Neural cell (in vitro differentiated cells): ENCODE measurements at regions not wholly inside any gene's neighbourhood (a gene's known extent, or its start where the extent isn't known, plus 50 kb on each side); places are given as distances from the start of the nearest gene placed in this dataset.

ENCODE experiments used
- EP300 ChIP-seq: fragments of 450-650 bp; conservative IDR thresholded peaks from 2 replicates; pipeline ENCODE4 v1.6.1; 2014; ENCODE audit warnings: antibody characterized with exemption, mild to moderate bottlenecking, moderate library complexity; ENCODE audit not compliant: poor library complexity, severe bottlenecking
- EZH2 ChIP-seq: fragments of 200-600, 300-800 bp; shearing (Covaris generic), sonication (generic); IDR thresholded peaks from 2 replicates; pipeline ENCODE4 v1.6.1; 2014; ENCODE audit warnings: antibody characterized with exemption, low read length, borderline replicate concordance, mild to moderate bottlenecking; ENCODE audit not compliant: insufficient read depth, poor library complexity, severe bottlenecking
- MXI1 ChIP-seq: fragments of 450-650 bp; conservative IDR thresholded peaks from 2 replicates; pipeline ENCODE4 v1.6.1; 2014; ENCODE audit warnings: antibody characterized with exemption, mild to moderate bottlenecking; ENCODE audit not compliant: poor library complexity, severe bottlenecking
- POLR2AphosphoS5 ChIP-seq: IDR thresholded peaks from 2 replicates; pipeline ENCODE4 v1.6.1; 2012
- SMC3 ChIP-seq: fragments of 450-650 bp; conservative IDR thresholded peaks from 2 replicates; pipeline ENCODE4 v1.6.1; 2014; ENCODE audit warnings: antibody characterized with exemption, mild to moderate bottlenecking, moderate library complexity; ENCODE audit not compliant: poor library complexity
- TF ChIP-seq, protein P1 (sequence below): fragments of 450-650 bp; IDR thresholded peaks from 2 replicates; pipeline ENCODE4 v1.5.1; 2014; ENCODE audit warnings: antibody characterized with exemption, mild to moderate bottlenecking, moderate library complexity; ENCODE audit not compliant: poor library complexity, severe bottlenecking
- TF ChIP-seq, protein P2 (sequence below): IDR thresholded peaks from 2 replicates; pipeline ENCODE4 v1.6.1; 2012; ENCODE audit warnings: borderline replicate concordance

GRCh38 chr16:24482681-24483202 is 56.6 kb upstream of the RBBP6 start:
- TF ChIP-seq, protein P1, sequence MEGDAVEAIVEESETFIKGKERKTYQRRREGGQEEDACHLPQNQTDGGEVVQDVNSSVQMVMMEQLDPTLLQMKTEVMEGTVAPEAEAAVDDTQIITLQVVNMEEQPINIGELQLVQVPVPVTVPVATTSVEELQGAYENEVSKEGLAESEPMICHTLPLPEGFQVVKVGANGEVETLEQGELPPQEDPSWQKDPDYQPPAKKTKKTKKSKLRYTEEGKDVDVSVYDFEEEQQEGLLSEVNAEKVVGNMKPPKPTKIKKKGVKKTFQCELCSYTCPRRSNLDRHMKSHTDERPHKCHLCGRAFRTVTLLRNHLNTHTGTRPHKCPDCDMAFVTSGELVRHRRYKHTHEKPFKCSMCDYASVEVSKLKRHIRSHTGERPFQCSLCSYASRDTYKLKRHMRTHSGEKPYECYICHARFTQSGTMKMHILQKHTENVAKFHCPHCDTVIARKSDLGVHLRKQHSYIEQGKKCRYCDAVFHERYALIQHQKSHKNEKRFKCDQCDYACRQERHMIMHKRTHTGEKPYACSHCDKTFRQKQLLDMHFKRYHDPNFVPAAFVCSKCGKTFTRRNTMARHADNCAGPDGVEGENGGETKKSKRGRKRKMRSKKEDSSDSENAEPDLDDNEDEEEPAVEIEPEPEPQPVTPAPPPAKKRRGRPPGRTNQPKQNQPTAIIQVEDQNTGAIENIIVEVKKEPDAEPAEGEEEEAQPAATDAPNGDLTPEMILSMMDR: no peak
- no peak for TF ChIP-seq EZH2
- TF ChIP-seq MXI1: no peak
- TF ChIP-seq POLR2AphosphoS5: no peak
- TF ChIP-seq, protein P2, sequence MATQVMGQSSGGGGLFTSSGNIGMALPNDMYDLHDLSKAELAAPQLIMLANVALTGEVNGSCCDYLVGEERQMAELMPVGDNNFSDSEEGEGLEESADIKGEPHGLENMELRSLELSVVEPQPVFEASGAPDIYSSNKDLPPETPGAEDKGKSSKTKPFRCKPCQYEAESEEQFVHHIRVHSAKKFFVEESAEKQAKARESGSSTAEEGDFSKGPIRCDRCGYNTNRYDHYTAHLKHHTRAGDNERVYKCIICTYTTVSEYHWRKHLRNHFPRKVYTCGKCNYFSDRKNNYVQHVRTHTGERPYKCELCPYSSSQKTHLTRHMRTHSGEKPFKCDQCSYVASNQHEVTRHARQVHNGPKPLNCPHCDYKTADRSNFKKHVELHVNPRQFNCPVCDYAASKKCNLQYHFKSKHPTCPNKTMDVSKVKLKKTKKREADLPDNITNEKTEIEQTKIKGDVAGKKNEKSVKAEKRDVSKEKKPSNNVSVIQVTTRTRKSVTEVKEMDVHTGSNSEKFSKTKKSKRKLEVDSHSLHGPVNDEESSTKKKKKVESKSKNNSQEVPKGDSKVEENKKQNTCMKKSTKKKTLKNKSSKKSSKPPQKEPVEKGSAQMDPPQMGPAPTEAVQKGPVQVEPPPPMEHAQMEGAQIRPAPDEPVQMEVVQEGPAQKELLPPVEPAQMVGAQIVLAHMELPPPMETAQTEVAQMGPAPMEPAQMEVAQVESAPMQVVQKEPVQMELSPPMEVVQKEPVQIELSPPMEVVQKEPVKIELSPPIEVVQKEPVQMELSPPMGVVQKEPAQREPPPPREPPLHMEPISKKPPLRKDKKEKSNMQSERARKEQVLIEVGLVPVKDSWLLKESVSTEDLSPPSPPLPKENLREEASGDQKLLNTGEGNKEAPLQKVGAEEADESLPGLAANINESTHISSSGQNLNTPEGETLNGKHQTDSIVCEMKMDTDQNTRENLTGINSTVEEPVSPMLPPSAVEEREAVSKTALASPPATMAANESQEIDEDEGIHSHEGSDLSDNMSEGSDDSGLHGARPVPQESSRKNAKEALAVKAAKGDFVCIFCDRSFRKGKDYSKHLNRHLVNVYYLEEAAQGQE: no peak
- TF ChIP-seq SMC3: no peak
- no peak for TF ChIP-seq EP300
